ENCODE measurements at regions not wholly inside any gene's neighbourhood (a gene's known extent, or its start where the extent isn't known, plus 50 kb on each side); places are given as distances from the start of the nearest gene placed in this dataset.

DNA sequence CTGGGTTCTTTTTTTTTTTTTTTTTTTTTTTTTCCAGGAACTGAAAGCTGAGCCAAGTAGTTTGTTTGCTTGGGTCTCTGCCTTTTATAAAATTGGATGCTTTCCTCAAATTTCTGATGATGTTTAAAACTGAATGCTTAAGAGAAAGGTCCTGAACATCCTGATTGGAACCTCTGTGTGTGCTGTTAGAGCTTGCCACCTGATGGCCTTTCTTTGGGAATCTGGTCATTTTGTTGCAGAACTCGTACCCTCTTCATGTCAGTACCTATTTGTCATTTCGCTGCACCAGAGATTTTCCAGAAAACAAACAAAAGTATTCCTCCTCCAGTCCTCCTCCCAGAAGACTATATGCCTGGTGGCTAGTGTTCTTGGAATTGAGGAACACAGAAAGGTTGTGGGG, 81.2 kb upstream of the KLF12 start:
- no peak for DNase-seq

DNA sequence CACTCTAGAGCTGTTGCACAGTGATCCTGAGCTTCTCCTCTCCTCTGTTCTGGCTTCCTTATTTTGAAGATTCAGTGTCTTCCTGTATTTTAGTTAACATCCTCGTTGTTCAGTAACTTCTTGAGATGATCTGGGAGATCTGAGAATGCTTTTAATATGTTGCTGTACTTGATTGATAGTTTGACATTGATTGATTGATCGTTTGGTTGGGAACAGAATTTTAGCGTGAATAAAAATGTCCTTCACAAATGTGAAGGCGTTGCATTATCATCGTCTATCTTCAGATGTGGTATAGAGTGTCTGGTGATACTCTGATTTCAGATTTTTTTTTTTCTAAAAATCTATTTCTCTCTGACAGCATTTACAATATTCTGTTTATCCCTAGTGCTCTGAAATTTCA, 80.1 kb upstream of the KLF12 start:
- DNase-seq, result no peak

DNA sequence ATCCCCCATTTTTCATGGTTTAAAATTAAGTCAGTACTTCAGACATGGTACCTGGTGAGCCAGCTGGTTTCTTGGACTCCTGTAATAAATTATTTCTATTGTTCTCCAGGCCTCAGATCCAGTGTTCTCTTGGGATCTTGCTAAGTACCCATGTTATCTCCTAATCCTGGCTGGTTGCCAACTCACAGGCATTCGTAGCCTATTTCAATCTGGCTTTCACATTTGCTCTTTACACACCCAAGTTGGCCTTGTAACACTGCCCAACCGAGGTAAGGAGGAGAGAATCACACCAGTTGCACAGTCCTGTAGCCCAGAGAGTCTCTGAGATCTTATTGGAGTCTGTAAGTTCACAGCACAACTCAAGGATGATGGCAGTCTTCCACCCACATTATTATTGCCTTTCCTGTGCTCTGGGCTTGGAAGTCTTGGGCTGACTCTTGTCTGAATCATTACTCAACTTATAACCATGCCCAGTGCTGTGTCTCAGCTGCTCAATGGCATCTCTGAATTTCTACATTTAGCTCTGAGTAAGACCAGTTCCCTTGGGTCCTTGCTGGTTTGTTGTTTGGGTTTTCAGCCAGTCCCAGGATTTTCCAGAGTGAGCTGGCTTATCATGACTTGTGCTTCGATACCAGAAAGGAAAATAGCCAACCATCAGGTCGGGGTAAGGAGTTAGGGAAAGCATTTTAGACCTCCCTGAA, 76.6 kb upstream of the KLF12 start:
- DNase-seq, result no peak

DNA sequence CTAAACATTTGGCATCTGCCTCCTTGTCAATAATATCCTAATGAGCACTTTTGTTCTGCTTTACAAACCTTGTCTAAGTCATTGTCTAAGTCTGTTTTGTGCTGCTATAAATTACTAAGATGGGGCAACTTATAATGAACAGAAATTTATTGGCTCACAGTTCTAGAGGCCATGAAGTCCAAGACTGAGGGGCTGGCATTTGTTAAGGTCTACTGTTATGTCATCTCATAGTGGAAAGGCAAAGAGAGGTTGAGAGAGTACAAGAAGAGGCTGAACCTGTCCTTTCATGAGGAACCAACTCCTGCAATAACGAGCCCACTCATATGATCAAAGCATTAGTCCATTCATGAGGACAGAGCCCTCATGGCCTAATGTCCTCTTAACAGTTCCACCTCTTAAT, 72.7 kb upstream of the KLF12 start:
- no peak for DNase-seq

DNA sequence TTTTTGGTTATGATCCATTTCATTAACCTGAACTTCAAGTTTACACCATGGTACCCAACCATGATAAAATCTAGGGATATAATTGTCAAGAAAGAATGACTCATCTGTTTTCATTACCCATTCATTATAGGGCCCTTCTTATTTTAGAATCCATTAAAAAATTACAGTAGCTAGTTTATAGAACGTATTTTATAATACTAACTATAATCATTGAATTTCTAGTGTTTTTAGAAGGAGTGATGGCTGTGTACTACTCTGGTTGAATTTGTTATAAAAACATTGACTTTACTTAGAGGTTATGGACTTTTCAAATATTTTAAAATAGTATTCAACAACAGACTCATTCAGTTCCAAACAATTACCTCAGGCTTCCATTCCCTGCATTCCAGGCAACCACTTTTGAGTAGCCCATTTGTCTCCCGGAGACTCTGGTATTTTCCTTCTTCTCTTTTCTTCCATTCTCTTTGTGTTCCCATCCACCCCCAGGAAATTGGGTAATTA, 71.9 kb upstream of the KLF12 start:
- DNase-seq, result no peak

DNA sequence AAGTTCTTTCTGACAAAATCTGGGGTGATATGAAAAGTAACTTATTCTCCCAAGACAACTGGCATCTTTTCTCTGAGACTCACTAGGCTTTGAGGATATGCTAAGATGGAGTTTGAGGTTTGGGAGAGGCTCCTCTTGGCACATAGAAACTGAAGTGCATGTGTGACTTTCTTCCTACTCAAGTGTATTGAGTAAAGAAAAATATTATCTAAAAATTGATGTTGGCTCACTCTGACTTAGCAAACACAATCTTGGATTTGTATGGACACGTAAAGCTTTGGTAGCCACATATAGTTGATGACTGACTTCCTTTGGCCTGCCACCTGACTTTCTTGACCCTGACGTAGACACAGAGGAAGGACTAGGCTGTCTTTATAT, 71.1 kb upstream of the KLF12 start:
- no peak for DNase-seq

DNA sequence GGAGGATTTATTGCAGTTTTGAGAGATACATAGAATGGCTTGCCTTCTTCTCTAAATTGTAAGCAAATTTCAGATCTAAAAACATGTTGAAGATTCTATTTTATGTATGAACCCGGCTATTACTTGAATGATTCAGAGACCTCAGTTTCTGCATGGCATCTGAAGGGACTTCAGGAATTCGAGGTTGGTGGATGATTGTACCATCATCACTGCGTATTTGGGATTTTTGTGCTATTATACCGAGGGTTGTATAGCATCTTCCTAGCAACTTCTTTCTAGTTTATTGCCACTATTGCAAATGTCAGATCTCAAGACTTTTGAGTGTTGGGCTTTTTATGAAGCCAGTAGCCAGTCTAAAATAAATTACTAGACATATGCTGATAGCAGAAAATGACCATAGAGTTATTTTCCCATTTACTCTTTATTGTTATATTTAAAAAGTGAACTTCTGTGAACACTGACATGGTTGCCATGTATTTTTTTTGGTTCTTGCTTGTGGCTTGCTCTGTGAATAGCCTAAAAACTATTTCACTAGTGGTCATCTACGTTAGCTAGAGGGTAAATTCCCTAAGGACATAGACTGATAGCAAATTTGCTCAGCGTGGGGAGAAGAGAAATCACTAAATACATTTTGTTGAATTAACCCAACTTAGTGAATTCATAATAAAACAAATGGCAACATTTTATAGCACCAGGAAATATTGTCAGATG, 70.6 kb upstream of the KLF12 start:
- DNase-seq, result no peak

DNA sequence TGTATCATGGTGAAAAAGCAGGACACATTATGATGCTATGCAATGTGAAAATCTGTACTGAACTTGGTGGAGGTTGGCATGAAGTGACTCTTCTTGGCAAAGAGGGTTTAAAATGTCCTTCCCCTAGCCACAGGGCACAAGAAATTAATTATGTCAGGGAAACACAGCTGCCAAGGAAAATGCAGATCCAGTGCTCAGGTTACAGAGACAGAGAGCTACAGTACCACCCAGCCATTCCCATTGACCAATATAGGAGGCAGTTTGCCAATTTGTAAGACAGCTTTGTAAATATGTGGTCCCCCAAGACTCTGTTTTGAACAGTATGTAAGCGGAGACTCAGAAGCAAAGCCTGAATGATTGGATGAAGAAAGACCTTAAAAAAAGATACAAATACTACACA, 69.4 kb upstream of the KLF12 start:
- no peak for DNase-seq

DNA sequence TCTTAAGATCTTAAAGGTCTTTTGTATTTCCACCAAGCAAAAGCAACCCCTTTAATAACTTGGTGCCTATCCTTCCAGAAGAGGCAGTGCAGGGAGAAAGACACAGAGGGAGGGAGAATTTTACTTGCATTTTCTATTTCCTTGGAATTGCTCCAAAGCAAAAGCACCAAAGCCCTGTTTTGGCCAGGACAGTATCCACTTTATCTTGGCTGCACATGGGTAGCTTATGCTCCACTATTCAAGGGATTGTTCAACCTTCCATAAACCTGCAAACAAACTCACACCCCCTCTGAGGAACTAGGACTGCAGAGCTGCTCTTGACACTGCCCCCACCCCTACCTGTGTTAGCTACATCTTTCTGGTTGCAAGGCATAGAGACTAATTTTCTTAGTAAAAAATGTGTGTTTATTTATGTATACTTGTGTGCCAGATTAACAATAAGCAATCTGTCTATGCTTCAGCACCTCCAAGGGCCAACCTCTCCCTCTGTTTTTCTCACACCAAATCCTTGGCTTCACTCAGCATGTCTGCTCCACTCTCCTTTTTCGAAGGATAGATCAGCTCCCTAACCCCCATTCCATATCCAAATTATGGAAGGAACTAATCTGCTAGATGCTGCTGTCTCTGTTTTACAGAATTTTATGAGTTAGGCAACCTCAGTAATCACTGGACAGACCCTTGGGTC, 68.1 kb upstream of the KLF12 start:
- no peak for DNase-seq

DNA sequence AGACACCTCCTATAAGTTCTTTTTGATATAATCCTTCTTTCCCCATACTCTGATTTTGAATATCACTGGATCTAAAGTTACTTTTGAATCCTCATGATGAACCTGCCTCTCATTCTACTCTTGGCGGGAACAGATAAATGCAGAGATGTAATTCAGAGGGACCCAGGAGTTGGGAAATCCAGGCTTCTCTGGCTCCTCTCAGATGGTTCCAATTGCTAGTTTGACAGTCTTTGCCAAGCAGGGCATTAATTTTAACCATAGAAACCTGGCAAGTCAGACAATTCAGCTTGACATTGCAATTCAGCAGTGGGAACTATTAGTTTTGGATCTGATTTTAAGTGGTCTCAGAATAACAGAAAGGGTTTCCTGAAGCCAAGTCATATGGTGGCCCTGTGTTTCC, 67.3 kb upstream of the KLF12 start:
- no peak for DNase-seq

DNA sequence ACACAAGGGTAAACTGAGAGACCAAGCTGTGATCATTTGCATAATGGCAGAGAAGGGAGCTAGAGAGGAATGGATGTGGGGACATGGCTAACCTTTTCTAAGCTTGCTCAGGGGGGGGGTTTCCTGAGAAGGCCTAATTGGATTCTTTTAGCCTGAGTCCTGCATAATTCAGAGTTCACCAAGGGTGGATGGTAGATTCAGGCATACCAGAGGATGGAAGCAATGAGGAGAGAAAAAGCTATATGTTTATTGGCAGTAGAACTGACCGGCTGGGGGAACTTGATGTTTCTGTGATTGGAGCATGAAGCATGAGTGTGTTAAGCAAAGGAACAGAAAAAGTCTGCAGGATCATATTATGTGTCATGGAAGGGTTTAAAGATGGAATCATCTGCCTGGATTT, 65.9 kb upstream of the KLF12 start:
- no peak for DNase-seq

DNA sequence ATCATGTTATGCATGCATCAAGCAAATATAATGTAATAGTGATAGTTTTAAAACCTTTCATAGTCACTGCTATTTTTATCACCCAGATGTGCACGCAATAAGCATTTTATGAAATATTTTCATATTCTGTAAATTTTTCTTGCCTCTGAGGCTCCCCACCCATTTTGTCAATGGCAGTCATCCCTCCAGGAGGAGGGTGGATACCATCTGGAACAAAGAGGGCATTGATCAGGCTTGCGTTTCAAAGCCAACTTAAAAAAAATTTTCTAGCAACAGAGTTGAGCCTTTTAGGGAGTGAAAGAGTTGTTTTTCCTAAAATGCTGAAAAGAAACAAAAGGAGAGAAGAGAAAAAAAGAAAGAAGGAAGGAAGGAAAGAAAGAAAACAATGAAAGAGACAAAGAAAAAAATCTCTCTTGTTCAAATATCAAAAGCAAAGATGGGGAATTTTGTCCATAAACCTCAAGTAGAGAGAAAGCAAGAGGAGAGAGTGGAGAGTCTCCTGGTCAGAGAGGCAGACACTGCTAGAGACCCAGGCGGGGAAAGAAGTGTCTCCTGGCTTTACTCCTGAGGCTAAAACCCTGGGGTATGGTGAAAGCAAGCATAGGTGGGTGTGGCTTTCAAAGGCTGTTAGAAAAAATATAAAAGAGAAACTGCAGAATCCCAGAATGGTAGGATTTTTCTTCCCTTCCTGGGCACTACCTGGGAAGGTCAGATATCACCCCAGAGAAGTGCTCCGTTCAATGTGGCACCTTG, 63.6 kb upstream of the KLF12 start:
- DNase-seq, result no peak

DNA sequence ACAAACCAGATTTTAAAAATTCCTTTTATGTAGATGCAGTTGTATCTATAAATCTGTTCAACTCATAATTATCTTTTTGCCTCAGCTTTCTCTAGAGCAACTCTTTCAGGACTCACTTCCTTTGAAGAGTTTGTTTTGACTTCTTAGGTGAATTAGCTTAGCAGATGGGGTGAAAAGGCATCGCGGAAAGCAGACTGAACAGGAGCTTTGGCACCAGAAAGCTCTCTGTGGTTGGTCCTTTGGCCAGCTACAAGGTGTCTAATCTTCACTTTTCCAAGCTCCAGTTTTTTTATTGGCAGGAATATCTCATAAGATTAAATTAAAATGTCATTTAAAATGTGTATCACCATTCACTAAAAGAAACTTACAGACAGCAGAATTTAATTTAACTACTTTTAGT, 60.6 kb upstream of the KLF12 start:
- DNase-seq, result no peak

DNA sequence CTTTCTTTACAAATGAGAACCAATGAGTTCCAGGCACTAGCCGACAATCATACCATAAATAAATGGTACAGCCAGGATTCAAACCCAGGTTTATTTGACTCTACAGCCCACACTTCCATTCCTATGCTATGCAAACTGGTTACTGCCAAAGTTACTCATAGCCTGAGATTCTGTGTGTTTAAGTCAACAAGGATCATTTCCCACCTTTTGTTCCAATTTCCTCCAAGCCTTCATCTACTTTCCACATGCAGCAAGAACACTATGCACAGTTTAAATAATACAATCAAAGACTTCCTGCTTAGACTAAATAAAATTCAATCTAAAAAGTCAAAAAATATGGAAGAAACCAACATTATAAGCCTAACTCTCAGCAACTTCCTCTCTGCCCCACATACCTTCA, 59.2 kb upstream of the KLF12 start:
- no peak for DNase-seq

DNA sequence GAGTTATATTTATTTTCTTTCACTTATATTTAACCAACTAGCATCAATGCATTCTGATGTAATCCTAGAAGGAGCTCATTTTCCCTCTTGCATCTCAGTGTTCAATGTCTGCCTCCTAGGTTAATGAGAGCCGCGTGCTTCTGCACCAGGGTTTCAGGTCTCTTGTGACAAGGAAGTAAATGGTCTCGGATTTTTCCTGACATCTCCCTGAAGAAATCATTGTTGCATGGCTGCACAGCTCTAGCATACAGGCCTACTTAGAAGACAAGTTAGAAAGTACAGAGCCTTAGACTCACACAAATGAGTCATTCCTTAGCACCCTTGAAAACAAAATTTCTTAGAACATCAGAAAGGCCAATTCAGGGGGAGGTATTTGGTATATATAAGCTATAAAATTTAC, 57.2 kb upstream of the KLF12 start:
- DNase-seq, result no peak

DNA sequence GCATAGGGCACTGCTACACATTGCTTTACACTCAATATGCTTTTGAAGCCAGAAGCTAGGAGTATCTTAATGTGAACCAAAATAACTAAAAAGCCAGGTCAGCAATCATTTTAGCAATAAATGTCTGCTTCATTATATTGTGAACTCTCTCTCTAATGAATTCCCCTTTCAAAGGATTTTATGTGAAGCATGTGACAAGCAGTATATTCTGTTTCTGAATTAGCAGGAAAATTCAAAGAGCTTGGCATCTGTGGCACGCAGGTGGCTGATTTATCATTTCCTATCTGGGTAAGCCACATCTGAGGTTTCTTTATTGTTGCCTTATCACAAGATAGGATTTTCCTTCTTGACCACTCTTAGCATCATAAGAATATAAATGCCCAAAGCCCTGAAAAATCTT, 56.8 kb upstream of the KLF12 start:
- DNase-seq, result no peak

DNA sequence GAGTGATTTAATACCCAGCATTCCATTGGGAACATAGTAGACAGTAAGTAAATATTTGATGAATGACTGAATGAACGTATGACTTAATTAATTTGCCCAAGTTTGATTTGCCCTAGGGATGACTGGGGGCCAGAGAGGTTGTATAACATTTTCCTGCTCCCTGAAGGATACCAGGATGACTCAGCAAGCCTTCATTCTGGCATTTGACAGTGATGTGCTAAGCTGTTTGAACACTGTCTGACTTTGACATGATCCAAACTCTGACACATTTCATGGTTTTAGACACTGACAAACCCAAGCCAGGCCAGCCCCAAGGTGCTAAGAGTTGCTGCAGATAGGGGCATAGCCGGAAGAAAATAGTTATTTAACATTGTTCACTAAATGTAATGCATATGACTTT, 53.4 kb upstream of the KLF12 start:
- no peak for DNase-seq

DNA sequence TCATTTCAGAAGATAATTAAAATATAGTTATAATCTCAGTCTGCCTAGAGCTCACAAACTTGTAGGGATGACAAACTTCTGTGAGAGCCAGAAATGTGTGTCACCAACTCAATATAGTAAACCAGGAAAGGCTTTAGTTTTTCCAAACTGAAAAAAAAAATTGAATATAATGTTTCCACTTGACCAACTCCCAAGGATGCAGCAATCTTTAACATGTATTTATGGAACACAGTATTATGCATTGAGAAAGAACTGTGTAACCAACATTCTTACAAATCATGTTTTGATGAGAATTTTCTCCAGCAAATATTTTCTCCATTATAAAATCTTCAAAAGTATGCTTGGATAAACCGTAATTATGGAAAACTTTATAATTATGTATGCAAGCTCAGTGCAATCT, 50.1 kb upstream of the KLF12 start:
- DNase-seq, result no peak

Measured in NCI-H748 treated with DMSO at 0.1 percent for 48 hours (cell line).